DMS79 treated with DMSO at 0.1 percent for 48 hours (cell line): ENCODE measurements at regions not wholly inside any gene's neighbourhood (a gene's known extent, or its start where the extent isn't known, plus 50 kb on each side); places are given as distances from the start of the nearest gene placed in this dataset.
"Not testable (repeated sequence)": the region's sequence is repeated elsewhere in the genome, so short reads cannot be mapped to it uniquely, and the experiment has no call there.

ENCODE experiments used
- DNase-seq: peaks from one replicate; lab custom pipeline; 2025; lab: John Stamatoyannopoulos, UW

- DNase-seq: no peak
These were observed 898.5 kb downstream of the DNAH5 start for GRCh38 chr5:13045897-13046551.

GRCh38 chr5:13034061-13034460, 910.4 kb downstream of the DNAH5 start:
- no peak for DNase-seq

- DNase-seq: no peak
These were observed 915.3 kb downstream of the DNAH5 start for GRCh38 chr5:13029211-13029610.

GRCh38 chr5:13027874-13028273, 916.6 kb downstream of the DNAH5 start:
- DNase-seq: no peak

- no peak for DNase-seq
These were observed 924.8 kb downstream of the DNAH5 start for GRCh38 chr5:13019729-13020128.

- DNase-seq: no peak
These were observed 941.0 kb downstream of the DNAH5 start for GRCh38 chr5:13003457-13003856.

GRCh38 chr5:12999667-13000066, 944.8 kb downstream of the DNAH5 start:
- no peak for DNase-seq

GRCh38 chr5:12985142-12985541, 959.3 kb downstream of the DNAH5 start:
- no peak for DNase-seq

GRCh38 chr5:12974856-12975255, 969.6 kb downstream of the DNAH5 start:
- no peak for DNase-seq

GRCh38 chr5:12965804-12966203, 978.7 kb downstream of the DNAH5 start:
- no peak for DNase-seq

- no peak for DNase-seq
These were observed 984.8 kb downstream of the DNAH5 start for GRCh38 chr5:12959713-12960112.

- no peak for DNase-seq
These were observed 992.1 kb downstream of the DNAH5 start for GRCh38 chr5:12952409-12952808.

GRCh38 chr5:12951846-12952245, 992.6 kb downstream of the DNAH5 start:
- DNase-seq: no peak

- no peak for DNase-seq
These were observed 997.1 kb downstream of the DNAH5 start for GRCh38 chr5:12947379-12947778.

GRCh38 chr5:12945477-12945876, 999.0 kb downstream of the DNAH5 start:
- DNase-seq: not testable (repeated sequence)

GRCh38 chr5:12936221-12936620, 1008.3 kb downstream of the DNAH5 start:
- no peak for DNase-seq

GRCh38 chr5:12934722-12935121, 1009.8 kb downstream of the DNAH5 start:
- DNase-seq: no peak

GRCh38 chr5:12920527-12920926, 1016.3 kb upstream of the CTNND2 start:
- DNase-seq: no peak

GRCh38 chr5:12911156-12911555, 1006.9 kb upstream of the CTNND2 start:
- DNase-seq: no peak

- no peak for DNase-seq
These were observed 1006.4 kb upstream of the CTNND2 start for GRCh38 chr5:12910641-12911040.

GRCh38 chr5:12902611-12903010, 998.4 kb upstream of the CTNND2 start:
- DNase-seq: no peak

- DNase-seq: no peak
These were observed 997.5 kb upstream of the CTNND2 start for GRCh38 chr5:12901696-12902095.

- no peak for DNase-seq
These were observed 991.8 kb upstream of the CTNND2 start for GRCh38 chr5:12896086-12896485.

GRCh38 chr5:12885018-12885417, 980.8 kb upstream of the CTNND2 start:
- no peak for DNase-seq

- DNase-seq: no peak
These were observed 979.1 kb upstream of the CTNND2 start for GRCh38 chr5:12883395-12883794.
